ENCODE measurements at regions not wholly inside any gene's neighbourhood (a gene's known extent, or its start where the extent isn't known, plus 50 kb on each side); places are given as distances from the start of the nearest gene placed in this dataset.
"Not testable (repeated sequence)": the region's sequence is repeated elsewhere in the genome, so short reads cannot be mapped to it uniquely, and the experiment has no call there.

DNA sequence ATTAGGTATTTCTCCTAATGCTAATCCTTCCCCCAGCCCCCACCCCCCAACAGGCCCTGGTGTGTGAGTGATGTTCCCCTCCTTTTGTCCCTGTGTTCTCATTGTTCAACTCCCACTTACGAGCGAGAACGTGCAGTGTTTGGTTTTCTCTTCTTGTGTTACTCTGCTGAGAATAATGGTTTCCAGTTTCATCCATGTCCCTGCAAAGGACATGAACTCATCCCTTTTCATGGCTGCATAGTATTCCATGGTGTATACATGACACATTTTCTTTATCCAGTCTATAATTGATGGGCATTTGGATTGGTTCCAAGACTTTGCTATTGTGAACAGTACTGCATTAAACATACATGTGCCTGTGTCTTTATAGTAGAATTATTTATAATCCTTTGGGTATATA is 138.9 kb upstream of the TMEM229A start:
- not testable (repeated sequence) for TF ChIP-seq EZH2 (IDR thresholded peaks at IDR 0.05; ENCODE audit: borderline replicate concordance, low read length)
- TF ChIP-seq, protein P1, sequence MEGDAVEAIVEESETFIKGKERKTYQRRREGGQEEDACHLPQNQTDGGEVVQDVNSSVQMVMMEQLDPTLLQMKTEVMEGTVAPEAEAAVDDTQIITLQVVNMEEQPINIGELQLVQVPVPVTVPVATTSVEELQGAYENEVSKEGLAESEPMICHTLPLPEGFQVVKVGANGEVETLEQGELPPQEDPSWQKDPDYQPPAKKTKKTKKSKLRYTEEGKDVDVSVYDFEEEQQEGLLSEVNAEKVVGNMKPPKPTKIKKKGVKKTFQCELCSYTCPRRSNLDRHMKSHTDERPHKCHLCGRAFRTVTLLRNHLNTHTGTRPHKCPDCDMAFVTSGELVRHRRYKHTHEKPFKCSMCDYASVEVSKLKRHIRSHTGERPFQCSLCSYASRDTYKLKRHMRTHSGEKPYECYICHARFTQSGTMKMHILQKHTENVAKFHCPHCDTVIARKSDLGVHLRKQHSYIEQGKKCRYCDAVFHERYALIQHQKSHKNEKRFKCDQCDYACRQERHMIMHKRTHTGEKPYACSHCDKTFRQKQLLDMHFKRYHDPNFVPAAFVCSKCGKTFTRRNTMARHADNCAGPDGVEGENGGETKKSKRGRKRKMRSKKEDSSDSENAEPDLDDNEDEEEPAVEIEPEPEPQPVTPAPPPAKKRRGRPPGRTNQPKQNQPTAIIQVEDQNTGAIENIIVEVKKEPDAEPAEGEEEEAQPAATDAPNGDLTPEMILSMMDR (IDR thresholded peaks at IDR 0.05; ENCODE audit: low read length): not testable (repeated sequence)

All from OCI-LY1 (cell line).